Activated CD4-positive, alpha-beta T cell treated with anti-CD3 and anti-CD28 coated beads, Interleukin-2, Interleukin-6, amounts not matched to agents 100 ng/mL and 50 ng/mL, durations not matched to agents 16 hours and 8 hours (primary cell): ENCODE measurements at regions not wholly inside any gene's neighbourhood (a gene's known extent, or its start where the extent isn't known, plus 50 kb on each side); places are given as distances from the start of the nearest gene placed in this dataset.
"Not testable (repeated sequence)": the region's sequence is repeated elsewhere in the genome, so short reads cannot be mapped to it uniquely, and the experiment has no call there.

Experiments used
- DNase-seq: peaks from one replicate; pipeline ENCODE4 v3.0.0-alpha.2; 2020

DNA sequence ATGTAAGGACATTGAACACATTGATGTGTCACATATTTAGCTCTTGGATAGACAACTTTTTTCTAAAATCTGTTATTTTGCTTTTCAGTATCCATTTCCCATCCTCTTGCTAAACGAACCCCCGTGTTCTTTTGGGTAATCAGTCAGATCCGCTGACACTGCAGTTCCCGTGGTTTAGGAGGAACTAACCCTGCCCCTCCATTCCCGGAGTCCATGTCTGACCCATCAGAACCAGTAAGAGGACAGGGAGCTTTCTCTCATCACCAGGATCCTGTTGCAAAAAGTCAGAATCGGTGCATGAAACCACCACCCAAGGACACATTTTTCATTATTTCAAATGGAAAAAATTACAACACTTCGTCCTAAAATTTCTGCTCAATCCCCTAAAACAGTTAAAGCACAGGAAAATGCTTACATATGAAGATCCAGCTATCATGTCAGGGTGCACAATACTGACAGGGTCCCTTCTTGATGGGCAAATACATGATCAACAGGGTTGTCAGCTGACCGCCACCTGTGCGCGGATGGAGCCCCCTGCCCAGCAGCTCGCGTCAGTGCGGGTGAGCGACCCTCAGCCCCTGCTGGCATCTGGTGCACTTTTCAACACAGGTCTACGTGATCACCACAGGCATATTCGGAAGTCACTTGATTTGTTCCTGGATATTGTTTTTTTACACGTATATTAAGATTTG lies 276.8 kb downstream of the ADGRD1 start:
- DNase-seq: no peak

DNA sequence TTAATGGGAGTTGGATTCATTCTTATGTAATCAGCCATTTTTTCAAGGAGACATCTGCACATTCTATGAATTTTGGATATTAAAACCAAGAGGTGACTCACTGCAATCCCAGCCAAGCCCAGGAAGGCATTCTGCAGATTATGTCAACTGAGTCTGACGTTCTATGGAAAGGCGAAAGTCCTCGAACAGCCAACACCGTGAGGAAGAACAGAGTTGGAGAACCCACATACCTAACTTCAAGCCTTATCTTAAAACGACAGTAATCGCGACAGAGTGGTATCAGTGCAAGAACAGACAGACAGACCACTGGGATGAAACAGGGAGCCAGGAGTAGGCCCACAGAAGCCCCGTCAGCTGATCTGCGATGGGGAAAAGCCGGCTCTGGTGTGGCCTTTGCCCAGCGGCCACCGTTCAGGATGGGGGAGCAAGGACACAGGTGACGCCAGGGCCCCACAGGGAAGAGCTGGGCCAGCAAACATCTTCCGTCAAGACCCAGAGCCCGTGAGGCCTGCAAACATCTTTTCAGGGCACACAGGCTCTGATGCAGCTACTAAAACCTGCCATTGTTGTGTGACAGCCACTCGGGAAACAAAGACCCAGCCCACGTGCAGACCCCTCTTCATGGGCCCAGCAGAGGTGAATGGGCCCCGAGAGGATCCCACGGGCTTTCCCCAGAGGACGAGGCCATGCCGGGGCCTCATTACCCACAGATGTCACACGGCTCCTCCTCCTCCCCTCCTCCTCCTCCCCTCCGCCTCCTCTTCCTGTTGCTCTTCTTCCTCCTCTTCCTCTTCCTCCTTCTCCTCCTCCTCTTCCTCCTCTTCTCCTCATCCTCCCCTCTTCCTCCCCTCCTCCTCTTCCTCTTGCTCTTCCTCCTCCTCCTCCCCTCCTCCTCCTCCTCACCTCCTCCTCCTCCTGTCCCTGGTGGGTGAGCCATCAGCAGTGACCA lies 277.6 kb downstream of the ADGRD1 start:
- DNase-seq: no peak

DNA sequence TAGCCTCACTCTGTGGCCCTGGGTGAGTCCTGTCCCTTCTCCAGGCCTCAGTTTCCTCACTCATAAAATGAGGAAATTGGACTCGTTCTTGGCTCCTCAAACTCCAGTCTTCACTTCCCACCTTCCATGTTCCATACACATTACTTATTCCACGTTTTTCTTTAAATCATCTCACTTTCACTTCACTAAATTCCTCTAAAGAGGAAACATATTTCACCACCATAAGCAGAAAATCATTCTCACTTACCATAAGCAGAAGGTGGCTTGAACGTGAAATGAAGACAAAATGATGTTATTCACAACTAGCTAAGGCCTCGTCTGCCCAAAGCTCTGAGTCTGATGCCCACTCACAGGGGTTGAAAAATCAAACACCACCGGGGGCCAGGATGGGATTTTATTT lies 278.3 kb downstream of the ADGRD1 start:
- no peak for DNase-seq

DNA sequence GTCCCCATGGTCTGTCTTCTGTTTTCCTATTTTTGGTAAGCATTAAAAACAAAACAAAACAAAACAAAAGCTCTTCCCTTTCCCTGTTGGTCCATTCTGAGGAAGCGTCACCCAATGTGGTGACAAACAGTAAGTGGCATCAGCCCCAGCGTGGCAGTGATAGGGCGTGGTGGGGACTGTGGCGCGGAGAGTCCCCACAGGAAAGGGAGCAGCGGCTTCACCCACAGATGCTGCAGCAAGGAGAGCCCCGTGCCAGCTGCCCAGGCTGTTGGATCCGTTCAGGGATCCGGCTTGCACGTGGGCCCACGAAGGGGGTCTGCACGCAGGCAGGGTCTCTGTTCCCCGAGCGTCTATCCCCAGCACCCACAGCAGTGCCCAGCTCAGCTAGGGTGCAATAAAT lies 279.2 kb downstream of the ADGRD1 start:
- DNase-seq: not testable (repeated sequence)

DNA sequence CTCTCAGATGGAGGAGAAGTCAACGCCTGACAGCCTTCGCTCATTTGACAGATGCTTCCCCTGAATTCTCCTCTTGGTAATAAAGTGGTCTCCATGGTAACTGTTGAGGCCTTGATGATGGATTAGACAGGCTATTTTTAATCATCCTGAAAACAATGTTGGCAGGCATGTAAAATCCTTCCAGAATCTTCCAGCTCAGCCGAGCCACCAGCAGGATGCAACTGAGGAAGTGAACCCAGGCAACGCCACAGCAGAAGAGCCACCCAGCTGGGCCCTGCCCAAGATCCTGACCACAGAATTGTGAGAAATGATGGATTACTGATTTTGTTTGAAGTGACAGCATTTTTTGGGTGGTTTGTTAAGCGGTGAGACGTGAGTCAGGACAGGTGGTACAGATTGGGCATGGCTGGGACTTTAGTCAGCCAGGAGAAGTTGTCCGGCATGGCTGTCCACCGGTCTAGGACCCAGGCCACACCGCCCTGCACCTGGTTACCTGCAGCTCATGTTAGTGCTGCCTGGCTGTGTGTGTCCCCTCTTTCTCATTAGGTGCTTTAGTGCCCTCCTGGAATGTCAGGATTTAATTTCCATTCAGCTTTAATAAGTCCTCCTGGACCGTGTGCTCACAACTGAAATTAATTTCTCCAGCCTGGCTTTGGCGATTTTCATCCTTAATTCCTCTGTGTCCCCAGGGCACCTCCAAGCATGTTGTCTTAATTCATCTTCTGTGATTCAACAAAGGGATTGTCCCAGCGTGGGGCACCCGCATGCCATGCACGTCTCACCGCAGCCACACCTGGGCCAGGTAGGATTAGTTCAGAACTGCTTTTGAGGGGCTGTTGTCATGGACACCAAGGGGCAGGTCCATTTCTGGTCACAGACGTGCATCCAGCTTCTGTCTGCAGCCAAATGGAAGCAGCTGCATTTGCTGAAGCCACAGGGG lies 280.4 kb downstream of the ADGRD1 start:
- not testable (repeated sequence) for DNase-seq

DNA sequence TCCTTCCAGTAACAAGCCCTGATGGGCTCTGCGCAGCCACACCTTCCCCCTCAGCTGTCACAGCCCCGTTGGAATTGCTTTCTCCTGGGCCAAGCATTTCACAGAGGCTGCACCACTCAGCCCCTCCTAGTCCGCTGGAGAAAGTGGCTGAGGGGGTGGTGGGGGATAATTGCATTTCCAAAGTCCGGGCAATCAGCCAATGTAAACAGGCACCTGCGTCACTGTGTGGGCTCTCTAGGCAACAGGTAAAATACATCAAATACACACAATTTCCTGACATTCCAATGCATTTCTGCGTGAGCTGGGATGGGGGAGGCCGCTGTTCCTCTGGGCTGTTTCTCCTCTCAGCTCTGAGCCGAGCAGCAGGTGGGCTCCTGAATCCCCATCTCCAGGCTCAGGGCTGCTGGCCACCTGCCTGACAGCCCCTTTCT lies 281.1 kb downstream of the ADGRD1 start:
- DNase-seq: not testable (repeated sequence)

DNA sequence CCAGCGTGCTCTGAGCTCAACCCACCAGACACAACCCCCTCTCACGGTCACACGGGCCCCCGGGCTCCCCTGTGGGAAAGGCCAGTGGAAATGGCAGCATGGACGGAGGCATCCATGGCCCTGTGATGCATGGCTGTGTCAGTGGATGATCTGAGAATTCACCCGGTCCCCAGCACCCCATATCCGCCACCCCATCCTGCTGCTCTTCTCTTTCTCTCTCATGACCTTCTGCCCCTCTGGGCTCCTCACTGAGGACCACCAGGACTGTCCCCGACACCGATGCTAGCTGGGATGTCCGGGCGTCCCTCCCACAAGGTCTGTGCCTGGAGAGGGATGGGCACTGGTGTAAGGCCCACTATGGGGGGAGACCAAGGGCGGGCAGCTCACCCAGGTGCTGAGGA lies 282.2 kb downstream of the ADGRD1 start:
- no peak for DNase-seq

DNA sequence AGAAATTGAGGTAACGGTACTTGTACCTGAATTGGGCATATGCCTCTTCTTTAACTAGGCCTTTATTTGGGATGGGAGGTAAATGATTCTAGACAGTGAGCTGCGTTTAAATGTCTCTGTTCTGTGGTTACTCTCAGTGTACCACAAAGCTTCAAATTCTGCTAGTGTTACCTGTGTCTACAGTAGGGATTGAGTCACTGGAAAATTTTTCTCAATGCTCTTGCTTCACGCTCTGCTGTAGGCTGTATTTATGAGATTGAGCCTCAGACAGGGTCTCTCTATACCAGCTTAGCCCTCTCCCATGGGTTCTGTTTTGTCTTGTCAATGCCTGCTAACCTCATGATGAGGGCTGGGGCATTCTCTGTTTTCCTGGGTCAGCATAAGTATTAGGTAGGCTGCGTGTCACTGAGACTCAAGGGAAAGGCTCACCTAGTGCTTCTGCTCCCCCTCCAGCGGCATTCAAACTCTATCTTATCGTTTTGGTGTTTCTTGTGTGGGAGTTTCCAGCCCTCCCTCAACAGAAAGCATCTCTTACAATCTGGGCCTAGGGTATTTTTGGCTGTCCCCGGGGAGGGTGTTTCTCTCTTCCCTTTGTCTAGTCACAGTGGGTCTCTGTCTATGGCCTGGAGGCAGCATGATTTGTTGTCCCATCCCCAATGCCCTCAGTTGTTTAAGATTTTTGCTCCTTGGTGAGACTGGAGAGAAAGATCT lies 285.8 kb downstream of the ADGRD1 start:
- no peak for DNase-seq

DNA sequence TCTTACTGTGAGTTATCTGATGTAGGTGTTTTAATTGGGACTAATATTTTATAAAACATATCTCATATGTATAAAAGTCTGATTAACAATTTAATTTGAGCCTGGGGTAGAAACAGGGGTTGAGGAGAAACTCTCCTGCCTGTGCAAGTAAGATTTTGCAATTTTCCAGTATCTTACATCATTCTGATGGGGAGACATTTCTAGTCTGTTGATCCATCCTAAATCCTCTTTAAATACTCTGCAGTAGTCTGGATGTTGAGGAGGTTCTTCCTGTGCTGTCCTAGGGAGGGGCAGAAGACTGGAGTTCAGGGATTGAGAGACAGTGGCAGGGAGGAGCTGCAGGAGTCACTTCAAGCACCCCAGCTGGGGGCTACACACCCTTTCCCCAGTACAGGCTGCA lies 287.8 kb downstream of the ADGRD1 start:
- DNase-seq: no peak

DNA sequence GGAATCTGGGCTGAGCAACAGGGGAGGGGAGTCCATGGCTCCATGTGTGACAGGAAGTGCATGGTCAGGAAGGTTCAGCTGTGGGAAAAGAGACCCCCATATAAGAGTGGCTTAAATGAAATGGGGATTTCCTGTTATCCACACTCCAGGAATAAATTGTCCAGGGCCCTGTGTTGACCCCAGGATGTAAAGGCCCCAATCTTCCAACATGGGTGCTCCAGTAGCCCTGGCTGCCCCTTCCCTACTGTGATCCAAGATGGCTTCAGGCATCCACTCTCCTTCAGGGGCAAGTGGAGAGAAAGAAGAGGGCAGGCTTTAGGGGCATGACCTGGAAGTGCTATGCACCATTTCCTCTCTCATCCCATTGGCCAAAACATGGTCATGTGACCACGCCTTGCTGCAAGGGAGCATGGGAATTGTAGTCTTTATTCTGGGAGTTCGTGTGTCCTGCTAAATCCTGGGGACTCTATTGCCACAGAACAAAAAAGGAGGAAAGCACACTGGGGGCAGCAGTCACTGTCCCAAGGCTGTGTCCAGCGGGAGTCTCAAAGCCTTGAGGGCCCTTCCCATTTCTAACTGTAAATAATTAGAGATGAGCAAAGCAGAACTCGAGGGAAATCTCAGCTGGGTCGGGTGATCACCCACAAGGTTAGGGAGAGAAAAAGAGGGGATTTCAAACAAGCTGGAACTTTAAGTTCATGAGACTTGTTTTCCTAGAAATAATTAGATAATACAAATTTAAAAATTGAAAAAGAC lies 289.2 kb downstream of the ADGRD1 start:
- peak; percentile 64 for DNase-seq

DNA sequence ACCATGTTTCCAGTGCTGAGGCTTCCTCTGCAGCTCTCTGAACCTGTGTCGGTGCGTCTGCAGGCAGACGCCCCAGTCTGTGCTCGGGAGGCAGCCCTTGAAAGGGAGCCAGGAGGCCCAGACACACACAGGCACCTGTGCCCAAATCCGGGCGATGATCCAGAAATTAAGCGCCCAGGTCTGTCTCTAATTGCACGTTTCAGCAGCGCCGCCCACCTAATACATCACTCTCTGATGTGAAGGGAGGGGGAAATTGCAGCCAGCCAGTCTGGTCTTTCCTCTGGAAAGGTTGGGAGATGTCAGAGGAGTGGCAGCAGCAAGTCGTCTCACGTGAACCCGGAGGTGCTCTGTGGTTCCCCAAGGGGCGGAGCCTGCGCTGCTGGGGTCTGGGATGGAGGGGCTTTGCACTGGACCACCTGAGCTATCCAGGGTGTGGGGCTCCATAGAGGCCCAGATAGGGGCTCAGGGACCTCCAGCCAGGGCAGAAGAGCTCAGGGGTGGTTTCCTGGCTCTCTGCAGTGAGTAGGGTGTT lies 290.5 kb downstream of the ADGRD1 start:
- DNase-seq: not testable (repeated sequence)

DNA sequence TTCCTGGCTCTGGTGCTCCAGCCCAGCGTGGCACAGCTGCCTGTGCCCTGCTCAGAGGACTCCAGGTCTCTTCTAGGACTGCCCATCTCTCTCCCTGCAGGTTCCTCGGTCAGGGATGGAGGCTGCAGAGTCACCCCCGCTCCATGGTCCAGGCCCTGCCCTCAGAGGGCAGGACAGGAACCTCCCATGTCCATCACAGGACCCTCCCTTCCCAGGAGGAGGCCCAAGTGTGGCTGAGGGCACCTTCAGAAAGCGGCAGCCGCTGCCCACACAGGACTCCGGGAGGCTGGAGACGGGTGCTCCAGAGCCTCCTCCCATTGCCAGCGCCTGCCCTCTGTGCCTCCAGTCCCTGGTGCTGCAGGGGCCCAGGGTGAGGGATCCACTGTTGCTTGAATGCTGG lies 291.5 kb downstream of the ADGRD1 start:
- DNase-seq: not testable (repeated sequence)

DNA sequence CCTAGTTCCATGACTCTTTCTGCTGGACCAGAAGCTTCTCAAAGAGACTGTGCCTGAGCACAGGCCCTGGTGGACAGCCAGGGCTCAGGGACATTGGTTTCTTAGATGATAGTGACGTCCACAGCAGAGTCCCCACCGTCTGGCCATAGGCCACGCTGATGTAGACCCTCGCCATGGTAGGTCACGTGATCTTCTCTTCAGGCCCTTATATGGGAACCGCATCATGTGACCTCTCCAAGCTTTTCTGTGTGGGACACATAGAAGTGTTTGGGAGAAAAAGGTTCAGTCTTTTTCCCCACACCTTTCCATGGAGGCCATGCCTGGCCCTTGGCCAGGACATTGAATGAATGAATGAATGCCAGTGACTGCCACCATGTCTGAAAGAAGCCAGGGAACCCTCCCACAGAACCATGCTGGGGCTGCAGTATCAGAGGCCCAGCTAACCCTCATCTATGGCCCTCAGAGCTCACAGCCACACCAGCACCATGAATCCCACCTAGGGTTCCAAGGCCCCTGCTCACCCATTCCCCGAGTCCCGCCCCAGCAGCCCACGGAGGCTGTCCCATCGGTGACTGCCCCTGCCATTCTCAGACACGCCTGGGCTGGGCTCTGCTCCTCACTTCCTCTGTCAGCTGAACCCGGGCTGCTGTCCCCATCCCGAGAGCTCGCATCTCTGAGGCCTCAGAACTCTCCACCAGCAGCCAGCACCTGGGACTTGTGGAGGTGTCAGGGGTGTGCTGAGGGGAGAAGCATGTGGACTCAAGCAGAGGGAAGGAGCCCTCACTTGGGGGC lies 292.1 kb downstream of the ADGRD1 start:
- DNase-seq: no peak

DNA sequence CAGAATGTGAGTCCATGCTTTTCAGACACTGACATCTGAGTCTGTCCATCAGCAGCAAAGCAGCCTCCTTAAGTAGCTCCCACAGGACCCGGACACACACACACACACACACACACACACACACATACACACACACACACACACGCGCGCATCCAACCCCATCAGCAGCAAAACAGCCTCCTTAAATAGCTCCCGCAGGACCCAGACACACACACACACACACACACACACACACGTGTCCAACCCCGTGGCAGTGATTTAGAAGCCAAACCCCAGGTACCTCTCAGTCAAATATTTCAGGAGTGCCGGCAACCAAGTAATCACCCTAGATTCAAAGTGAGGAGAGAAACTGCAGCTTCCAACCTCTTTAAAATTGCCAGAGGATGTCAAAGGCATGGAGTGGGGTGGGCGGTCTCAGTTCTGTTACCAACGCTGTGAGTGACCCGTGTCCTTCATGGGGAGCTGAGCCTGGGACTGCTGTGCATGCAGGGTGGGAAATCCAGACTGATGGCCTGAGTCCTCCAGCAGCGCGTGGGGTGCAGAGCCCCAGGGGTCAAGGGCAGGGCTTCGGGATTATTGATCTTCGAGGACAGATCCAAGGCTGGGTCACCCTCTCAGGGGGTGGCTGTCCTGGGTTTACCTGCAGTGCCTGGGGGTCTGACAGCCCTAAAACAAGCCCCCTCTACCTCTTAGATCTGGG lies 293.5 kb downstream of the ADGRD1 start:
- not testable (repeated sequence) for DNase-seq

DNA sequence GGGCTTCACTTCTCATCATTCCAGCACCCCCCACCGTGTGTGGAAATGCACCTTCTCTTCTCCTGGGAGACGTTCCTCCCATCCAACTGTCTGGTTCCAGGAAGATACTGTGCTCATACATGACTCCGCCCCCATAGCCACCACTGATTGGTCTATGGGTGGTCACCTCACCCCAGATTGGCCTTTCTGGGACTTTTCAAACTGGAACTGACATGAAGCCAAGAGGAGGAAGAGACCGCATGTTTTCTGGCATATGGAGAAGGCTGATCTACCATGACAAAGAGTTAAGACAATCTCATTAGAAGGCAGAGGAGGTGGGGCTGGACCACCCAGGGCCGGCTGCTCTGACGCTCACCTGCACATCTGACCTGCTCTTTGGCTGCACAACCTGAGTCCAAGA lies 294.2 kb downstream of the ADGRD1 start:
- DNase-seq: not testable (repeated sequence)

DNA sequence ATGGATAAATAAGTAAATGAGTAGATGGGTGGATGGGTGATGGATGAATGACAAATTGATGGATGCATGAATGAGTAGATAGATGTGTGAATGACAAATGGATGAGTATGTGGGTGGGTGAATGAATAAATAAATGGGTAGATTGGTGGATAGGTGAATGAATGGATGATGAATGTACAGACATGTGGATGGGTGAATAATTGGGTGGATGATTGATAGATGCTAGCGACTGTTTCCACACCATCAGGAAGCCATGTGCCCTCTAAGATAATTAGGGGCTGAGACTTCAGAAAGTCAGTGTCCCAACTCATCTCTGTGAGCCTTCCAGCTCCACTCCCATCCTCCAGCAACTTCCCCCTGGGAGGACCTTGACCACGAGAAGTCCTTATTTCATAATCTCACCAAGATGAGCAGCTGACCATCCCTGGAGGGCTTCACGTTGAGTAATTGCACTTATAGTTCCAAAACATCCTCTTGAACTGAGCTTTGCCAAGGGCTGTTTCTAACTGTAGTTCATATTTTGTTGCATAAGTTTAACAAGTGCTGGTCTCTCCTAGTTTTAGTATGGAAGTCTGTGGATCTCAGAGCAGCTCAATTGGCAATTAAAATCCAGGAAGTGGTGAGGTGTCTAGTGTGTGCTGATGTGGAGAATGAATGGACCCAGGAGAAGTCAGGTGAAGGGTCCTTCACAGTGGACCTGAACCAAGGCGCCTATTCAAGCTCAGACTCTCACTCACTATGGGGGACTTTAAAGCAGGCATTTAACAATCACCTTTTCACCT lies 295.7 kb downstream of the ADGRD1 start:
- DNase-seq: no peak

DNA sequence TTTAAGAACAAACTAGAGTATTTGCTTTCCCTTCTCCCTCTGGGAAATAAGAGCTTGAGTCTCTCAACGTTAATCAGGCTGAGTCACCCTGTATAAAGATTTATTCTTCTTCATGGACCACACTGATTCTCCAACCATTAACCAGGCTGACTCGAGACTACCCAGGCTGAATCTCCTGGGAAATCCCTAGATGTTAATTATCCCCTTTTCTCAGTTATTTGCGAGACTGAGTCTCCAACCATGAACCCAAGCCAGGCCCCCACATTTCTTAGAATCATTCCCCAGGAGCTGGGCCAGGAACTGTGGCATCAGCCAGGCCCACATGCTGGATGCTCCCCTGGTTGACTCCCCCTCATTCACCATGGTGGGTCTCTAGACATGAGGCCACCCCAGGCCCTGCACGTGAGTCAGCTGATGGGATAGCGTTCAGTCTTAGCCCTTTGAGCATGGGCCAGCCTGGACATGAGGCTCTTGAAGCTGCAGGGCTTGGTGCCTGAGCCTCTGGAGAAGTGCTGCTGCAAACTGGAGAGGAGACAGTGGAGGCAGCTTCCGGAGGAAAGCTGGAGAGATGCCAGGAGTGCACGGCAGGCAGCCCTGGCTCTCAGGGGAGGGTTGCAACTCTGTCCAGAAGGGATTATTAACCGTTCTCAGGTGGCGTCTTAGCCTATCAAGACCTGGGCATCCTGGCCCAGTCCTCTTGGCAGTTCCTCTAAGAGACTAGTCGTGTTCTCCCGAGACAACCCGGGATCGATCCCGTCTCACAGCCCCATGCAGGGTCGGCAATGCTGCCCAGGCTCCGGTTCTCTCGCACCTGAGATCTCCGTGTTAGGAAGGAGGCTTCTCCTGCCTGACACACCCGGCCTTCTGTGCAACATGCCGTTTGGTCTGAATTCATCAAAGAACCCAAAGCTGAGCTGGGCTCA lies 296.6 kb downstream of the ADGRD1 start:
- DNase-seq: no peak

DNA sequence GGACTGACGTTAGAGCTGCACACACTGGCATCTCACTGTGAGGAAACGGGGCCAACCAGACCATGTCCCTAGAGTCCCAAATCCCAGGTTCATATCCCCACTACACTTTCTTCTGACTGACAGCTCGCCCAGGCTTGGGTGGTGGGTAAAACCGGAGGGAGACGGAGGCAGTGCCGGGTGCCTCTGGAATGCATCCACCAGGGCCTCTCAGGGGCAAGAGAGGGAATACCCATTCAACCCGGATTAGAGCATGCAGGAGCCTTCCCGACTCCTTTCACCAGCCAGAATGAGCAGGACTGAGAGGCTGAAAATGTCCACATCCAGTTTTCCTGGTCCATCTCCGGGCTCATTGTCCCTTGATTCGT lies 297.2 kb downstream of the ADGRD1 start:
- DNase-seq: no peak
